Endothelial cell of umbilical vein (primary cell): ENCODE measurements at regions not wholly inside any gene's neighbourhood (a gene's known extent, or its start where the extent isn't known, plus 50 kb on each side); places are given as distances from the start of the nearest gene placed in this dataset.

Source experiments
- BruUV-seq: library from RNA; stranded (reverse); fragments of 400-500 nt; replicated peaks from 2 replicates; lab custom pipeline; 2021; lab: Mats Ljungman, UMichigan
- CTCF ChIA-PET: fragments of 300-600, 350-600 bp; sonication (Branson Sonifier 250); formaldehyde crosslinking; loops from one replicate; lab custom pipeline; 2021; ENCODE audit warnings: antibody characterized with exemption, inconsistent platforms; lab: Charles Lee
- POLR2A ChIA-PET: fragments of 300-600, 350-600 bp; sonication (Branson Sonifier 250); formaldehyde crosslinking; loops from one replicate; lab custom pipeline; 2021; ENCODE audit warnings: antibody characterized with exemption, inconsistent platforms; lab: Charles Lee
- DNase-seq: peaks from one replicate; pipeline ENCODE4 v3.0.0-alpha.2; 2011; ENCODE audit warnings: low read depth, low spot score
- FAIRE-seq: peaks from 2 replicates; lab custom pipeline; 2011; peaks lifted over from hg19 to GRCh38; lab: Jason Lieb, UNC
- H2AFZ ChIP-seq: 2 replicates; pipeline ENCODE4 v1.6.0; 2012; ENCODE audit warnings: low read depth, low read length, control low read depth, inconsistent platforms
- H3K27ac ChIP-seq: 2 replicates; pipeline ENCODE4 v1.5.1; 2011; ENCODE audit warnings: low read depth, mild to moderate bottlenecking, control low read depth, low read length, moderate library complexity; ENCODE audit not compliant: insufficient read depth
- H3K27me3 ChIP-seq, 2 experiments: 2 replicates each; pipeline versions ENCODE4 v1.6.0 to v1.6.1; 2011; ENCODE audit warnings: low read length in 2 of 2, mixed read lengths in 1 of 2; ENCODE audit not compliant: control insufficient read depth in 2 of 2, insufficient read depth in 2 of 2
- H3K36me3 ChIP-seq, 2 experiments: 2 replicates in 1 of 2; 3 replicates in 1 of 2; pipeline ENCODE4 v1.5.1; 2011; ENCODE audit warnings: low read length in 2 of 2, mild to moderate bottlenecking in 1 of 2, moderate library complexity in 1 of 2; ENCODE audit not compliant: control insufficient read depth in 2 of 2, insufficient read depth in 2 of 2; ENCODE audit errors: extremely low read depth in 1 of 2
- H3K4me1 ChIP-seq: 3 replicates; pipeline ENCODE4 v1.5.1; 2011; ENCODE audit warnings: mild to moderate bottlenecking, low read length; ENCODE audit not compliant: control insufficient read depth, insufficient read depth; ENCODE audit errors: extremely low read depth
- H3K4me2 ChIP-seq: 2 replicates; pipeline ENCODE4 v1.6.1; 2011; ENCODE audit warnings: low read length, control low read depth, mixed read lengths; ENCODE audit not compliant: insufficient read depth
- H3K4me3 ChIP-seq, 3 experiments: fragments of 200-600 bp in 1 of 3; sonication (generic), shearing (Covaris generic) in 1 of 3; replicated peaks in 1 of 3; 2 replicates each; pipeline ENCODE4 v1.5.1; 2011 to 2016; ENCODE audit warnings: control low read depth in 3 of 3, low read length in 3 of 3, mild to moderate bottlenecking in 2 of 3, inconsistent platforms in 1 of 3, low read depth in 1 of 3, moderate library complexity in 1 of 3; ENCODE audit not compliant: insufficient read depth in 1 of 3
- H3K79me2 ChIP-seq: 2 replicates; pipeline ENCODE4 v1.6.0; 2012; ENCODE audit warnings: low read length, inconsistent platforms; ENCODE audit not compliant: control insufficient read depth, insufficient read depth
- H3K9ac ChIP-seq: replicated peaks from 2 replicates; pipeline ENCODE3; 2011; ENCODE audit warnings: low read length, control low read depth; ENCODE audit not compliant: insufficient read depth; ENCODE audit errors: extremely low read depth
- H3K9me1 ChIP-seq: replicated peaks from 3 replicates; pipeline ENCODE4 v1.6.0; 2011; ENCODE audit warnings: mild to moderate bottlenecking, low read length; ENCODE audit not compliant: control insufficient read depth, insufficient read depth; ENCODE audit errors: extremely low read depth
- H3K9me3 ChIP-seq: replicated peaks from 2 replicates; pipeline ENCODE4 v1.5.1; 2012; ENCODE audit warnings: low read length, inconsistent platforms; ENCODE audit not compliant: control insufficient read depth, insufficient read depth
- H4K20me1 ChIP-seq: replicated peaks from 2 replicates; pipeline ENCODE3; 2011; ENCODE audit warnings: mild to moderate bottlenecking, low read length; ENCODE audit not compliant: control insufficient read depth, insufficient read depth; ENCODE audit errors: extremely low read depth
- CTCF ChIP-seq, 2 donors: IDR thresholded peaks; 1 replicate in 1 of 2; 2 replicates in 1 of 2; pipeline ENCODE4 v1.5.1; 2011; ENCODE audit warnings: low read length in 2 of 2, mild to moderate bottlenecking in 2 of 2, moderate library complexity in 2 of 2, control low read depth in 1 of 2, inconsistent platforms in 1 of 2, low read depth in 1 of 2; ENCODE audit not compliant: insufficient read depth in 1 of 2; ENCODE audit errors: extremely low read depth in 1 of 2
- EZH2 ChIP-seq: IDR thresholded peaks from 2 replicates; pipeline ENCODE4 v1.6.1; 2012; ENCODE audit warnings: borderline replicate concordance, low read depth, mild to moderate bottlenecking, moderate library complexity, low read length, inconsistent platforms; ENCODE audit not compliant: severe bottlenecking
- FOS ChIP-seq: IDR thresholded peaks from 2 replicates; pipeline ENCODE4 v1.6.1; 2011; ENCODE audit warnings: mild to moderate bottlenecking, low read length, moderate library complexity, borderline replicate concordance; ENCODE audit not compliant: insufficient read depth
- GATA2 ChIP-seq: IDR thresholded peaks from 2 replicates; pipeline ENCODE4 v1.7.0; 2011; ENCODE audit warnings: low read depth, mild to moderate bottlenecking, moderate library complexity, mixed read lengths, low read length; ENCODE audit not compliant: insufficient read length, insufficient read depth
- JUN ChIP-seq: IDR thresholded peaks from 2 replicates; pipeline ENCODE4 v1.6.1; 2011; ENCODE audit warnings: borderline replicate concordance, low read depth; ENCODE audit not compliant: insufficient read length, insufficient read depth
- MAX ChIP-seq: IDR thresholded peaks from 2 replicates; pipeline ENCODE4 v1.6.1; 2011; ENCODE audit not compliant: insufficient read depth, insufficient read length
- MYC ChIP-seq: IDR thresholded peaks from one replicate; pipeline ENCODE4 v1.6.1; 2011; ENCODE audit warnings: mild to moderate bottlenecking, low read depth, low read length
- POLR2A ChIP-seq: IDR thresholded peaks from 2 replicates; pipeline ENCODE4 v1.6.1; 2012; ENCODE audit warnings: low read depth, mild to moderate bottlenecking, control low read depth, low read length
- POLR2AphosphoS5 ChIP-seq: IDR thresholded peaks from 2 replicates; pipeline ENCODE4 v1.6.1; 2012; ENCODE audit warnings: low read depth, mild to moderate bottlenecking, control low read depth, low read length, moderate library complexity; ENCODE audit not compliant: insufficient read depth
- dilution Hi-C: fragments of 300-500 bp; cut with MboI; formaldehyde crosslinking; loops from one replicate; pipeline ENCODE4 v1.15.0; 2019; ENCODE audit warnings: low sequenced_read_pairs; ENCODE audit not compliant: extremely low pct_ligation_motif_present
- intact Hi-C: fragments of 100-400 bp; cut with micrococcal nuclease; formaldehyde crosslinking; loops from one replicate; pipeline ENCODE4 v1.10.0; 2022

GRCh38 chrY:7792431-7792830 lies 880.9 kb upstream of the AMELY start:
- Histone ChIP-seq H3K36me3 (no peaks in the 10 kb centered on the region), H3K4me3 (no peak overlapping the region), H3K9ac (no peak overlapping the region), H3K4me1 (no peaks in the 10 kb centered on the region), H3K4me2 (no peak overlapping the region), H2AFZ (no peak overlapping the region), H4K20me1 (no peaks in the 10 kb centered on the region), H3K9me3 (no peaks in the 10 kb centered on the region), H3K79me2 (no peaks in the 10 kb centered on the region), H3K9me1 (no peaks in the 10 kb centered on the region), H3K27me3 (no peaks in the 10 kb centered on the region), H3K27ac (no peak overlapping the region)
- ChIA-PET POLR2A (no interaction called here), CTCF (no interaction called here)
- intact Hi-C loops (no loop called here), dilution Hi-C loops (no loop called here)
- TF ChIP-seq MAX: no peak
- no peak for TF ChIP-seq MYC
- no peak for TF ChIP-seq EZH2
- TF ChIP-seq CTCF (IDR thresholded peaks at IDR 0.05; ENCODE audit: extremely low read depth in 1 of 2, insufficient read depth in 1 of 2, low read depth in 1 of 2, low read length in 2 of 2): no peak
- TF ChIP-seq POLR2AphosphoS5: no peak
- no peak for TF ChIP-seq JUN
- TF ChIP-seq POLR2A: no peak
- TF ChIP-seq GATA2: no peak
- TF ChIP-seq FOS: no peak
- no TSS peak for BruUV-seq
- no peak for DNase-seq
- no peak for FAIRE-seq
